A673 (cell line): ENCODE measurements at regions not wholly inside any gene's neighbourhood (a gene's known extent, or its start where the extent isn't known, plus 50 kb on each side); places are given as distances from the start of the nearest gene placed in this dataset.

ENCODE experiments used
- EZH2 ChIP-seq: fragments of 200-600 bp; sonication (generic); IDR thresholded peaks from 2 replicates; pipeline ENCODE4 v1.6.1; 2017; ENCODE audit warnings: borderline replicate concordance, low read depth, mild to moderate bottlenecking, mixed read lengths, antibody characterized with exemption, low read length; ENCODE audit not compliant: poor library complexity, severe bottlenecking
- TF ChIP-seq, protein P1 (sequence below): fragments of 300-800, 200-600 bp; sonication (generic); conservative IDR thresholded peaks from 2 replicates; pipeline ENCODE4 v1.5.1; 2017; ENCODE audit warnings: low read depth, mild to moderate bottlenecking, antibody characterized with exemption, low read length, moderate library complexity, mixed read lengths

GRCh38 chr1:193411215-193411614 is 224.8 kb upstream of the B3GALT2 start:
- TF ChIP-seq, protein P1, sequence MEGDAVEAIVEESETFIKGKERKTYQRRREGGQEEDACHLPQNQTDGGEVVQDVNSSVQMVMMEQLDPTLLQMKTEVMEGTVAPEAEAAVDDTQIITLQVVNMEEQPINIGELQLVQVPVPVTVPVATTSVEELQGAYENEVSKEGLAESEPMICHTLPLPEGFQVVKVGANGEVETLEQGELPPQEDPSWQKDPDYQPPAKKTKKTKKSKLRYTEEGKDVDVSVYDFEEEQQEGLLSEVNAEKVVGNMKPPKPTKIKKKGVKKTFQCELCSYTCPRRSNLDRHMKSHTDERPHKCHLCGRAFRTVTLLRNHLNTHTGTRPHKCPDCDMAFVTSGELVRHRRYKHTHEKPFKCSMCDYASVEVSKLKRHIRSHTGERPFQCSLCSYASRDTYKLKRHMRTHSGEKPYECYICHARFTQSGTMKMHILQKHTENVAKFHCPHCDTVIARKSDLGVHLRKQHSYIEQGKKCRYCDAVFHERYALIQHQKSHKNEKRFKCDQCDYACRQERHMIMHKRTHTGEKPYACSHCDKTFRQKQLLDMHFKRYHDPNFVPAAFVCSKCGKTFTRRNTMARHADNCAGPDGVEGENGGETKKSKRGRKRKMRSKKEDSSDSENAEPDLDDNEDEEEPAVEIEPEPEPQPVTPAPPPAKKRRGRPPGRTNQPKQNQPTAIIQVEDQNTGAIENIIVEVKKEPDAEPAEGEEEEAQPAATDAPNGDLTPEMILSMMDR = no peak
- TF ChIP-seq EZH2 = no peak
